DMS79 treated with DMSO at 0.1 percent for 48 hours (cell line): ENCODE measurements at regions not wholly inside any gene's neighbourhood (a gene's known extent, or its start where the extent isn't known, plus 50 kb on each side); places are given as distances from the start of the nearest gene placed in this dataset.

Experiments
- DNase-seq: peaks from one replicate; lab custom pipeline; 2025; lab: John Stamatoyannopoulos, UW

DNA sequence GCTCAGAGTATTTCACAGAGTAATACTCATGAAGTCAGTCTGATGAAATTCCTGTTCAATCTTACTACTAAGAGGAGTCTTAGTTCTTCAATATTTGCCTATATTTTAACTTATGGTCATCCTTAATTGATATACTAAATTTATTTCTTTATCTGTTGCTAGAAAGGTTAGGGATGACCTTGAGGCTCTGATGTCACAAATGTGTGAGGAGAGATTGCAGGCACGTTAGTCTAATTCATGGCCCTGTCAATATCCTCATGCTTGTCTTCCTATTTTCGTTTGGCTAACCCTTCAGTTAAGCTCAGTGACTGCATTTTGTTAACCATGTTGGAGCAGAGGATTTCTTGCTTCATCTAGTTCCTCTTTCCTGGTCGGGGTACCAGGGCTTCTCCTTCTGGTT lies 704.7 kb upstream of the COBL start:
- no peak for DNase-seq

- no peak for DNase-seq
These were observed 702.1 kb upstream of the COBL start for GRCh38 chr7:52018680-52019054.

- no peak for DNase-seq
These were observed 701.4 kb upstream of the COBL start for GRCh38 chr7:52017802-52018679.

DNA sequence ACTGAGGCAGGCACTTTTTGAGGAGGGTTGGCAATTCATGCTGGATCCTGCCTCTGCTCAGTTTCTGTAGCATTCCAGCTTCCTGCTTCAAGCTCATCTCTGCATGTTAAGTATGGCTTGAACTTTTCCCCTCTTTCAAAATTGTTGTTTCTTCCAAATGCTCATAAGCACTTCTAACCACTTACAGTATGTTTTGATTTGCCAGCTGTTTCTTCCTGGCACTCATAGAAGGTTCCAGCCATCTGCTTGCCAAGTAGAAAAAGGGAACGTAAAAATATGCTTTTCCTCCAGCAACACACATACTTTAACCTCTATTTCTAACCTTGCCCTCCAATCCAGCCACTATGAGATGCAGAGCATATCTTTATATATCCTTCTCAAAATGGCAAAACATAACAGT lies 692.6 kb upstream of the COBL start:
- peak; percentile 82 for DNase-seq

- no peak for DNase-seq
These were observed 690.1 kb upstream of the COBL start for GRCh38 chr7:52006674-52007073.

GRCh38 chr7:52005613-52006012 lies 689.0 kb upstream of the COBL start:
- DNase-seq = no peak

DNA sequence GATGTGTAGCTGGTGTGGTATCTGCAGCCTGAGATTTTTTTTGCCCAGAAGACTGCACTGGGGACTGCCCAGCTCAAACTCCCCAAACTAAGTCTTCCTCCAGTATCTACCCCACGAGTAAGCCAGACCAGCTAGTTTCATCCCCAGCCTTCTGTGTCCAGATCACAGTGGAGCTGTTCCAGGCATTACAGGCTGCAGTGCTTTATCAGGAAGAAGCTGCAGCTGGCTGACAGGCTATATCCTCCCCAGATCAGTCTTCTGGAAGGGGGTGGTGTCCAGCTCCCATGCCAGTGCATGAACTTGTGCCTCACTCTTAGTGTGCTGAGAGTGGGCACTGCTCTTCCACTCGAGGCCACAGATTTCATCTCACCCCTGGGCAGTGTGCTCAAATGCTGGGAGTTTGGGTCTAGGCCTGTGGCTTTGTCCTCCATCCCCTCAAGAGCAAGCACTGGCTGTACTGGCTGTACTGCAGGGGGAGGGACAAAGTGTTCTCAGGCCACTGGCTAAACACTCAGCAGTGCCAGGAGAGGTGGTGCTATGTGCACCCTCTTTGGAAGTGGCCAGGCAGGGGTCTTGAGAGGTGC lies 679.1 kb upstream of the COBL start:
- no peak for DNase-seq

- DNase-seq = no peak
These were observed 666.0 kb upstream of the COBL start for GRCh38 chr7:51982653-51983052.

DNA sequence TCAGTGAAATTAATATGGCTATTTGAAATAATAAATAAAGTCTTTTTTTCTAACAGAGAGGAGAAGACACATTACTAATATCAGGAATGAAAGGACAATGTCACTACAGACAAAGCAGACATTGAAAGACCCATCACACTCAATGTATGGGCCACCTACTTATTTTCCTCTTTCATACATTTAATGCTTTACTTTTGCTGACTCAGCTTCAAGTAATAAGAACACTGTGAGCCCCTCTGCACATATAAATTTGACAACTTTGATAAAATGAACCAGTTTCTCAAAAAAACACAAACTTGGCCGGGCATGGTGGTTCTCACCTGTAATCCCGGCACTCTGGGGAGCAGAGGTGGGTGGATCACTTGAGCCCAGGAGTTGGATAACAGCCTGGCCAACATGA lies 664.2 kb upstream of the COBL start:
- DNase-seq = no peak

- no peak for DNase-seq
These were observed 663.7 kb upstream of the COBL start for GRCh38 chr7:51980313-51980712.

GRCh38 chr7:51977913-51978312 lies 661.3 kb upstream of the COBL start:
- no peak for DNase-seq

GRCh38 chr7:51973939-51974338 lies 657.3 kb upstream of the COBL start:
- no peak for DNase-seq

- no peak for DNase-seq
These were observed 656.5 kb upstream of the COBL start for GRCh38 chr7:51973071-51973470.

- no peak for DNase-seq
These were observed 654.5 kb upstream of the COBL start for GRCh38 chr7:51970961-51971665.

DNA sequence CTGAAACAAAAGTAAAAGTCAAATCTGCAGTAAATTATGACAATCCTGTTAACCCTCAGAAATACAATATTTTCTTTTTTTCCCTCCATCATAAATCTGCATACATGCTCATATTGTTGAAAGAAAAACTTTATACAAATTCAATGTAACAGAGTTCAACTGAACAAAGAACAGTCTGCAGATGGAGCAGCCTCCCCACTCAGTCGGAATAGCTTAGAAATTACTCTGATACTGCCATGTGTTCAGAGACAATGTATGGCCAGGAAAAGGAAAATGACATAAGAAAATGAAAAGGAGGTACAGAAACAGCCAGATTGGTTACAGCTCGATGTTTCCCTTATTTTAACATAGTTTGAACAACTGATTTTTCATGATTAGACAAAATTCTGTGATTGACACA lies 651.9 kb upstream of the COBL start:
- no peak for DNase-seq

DNA sequence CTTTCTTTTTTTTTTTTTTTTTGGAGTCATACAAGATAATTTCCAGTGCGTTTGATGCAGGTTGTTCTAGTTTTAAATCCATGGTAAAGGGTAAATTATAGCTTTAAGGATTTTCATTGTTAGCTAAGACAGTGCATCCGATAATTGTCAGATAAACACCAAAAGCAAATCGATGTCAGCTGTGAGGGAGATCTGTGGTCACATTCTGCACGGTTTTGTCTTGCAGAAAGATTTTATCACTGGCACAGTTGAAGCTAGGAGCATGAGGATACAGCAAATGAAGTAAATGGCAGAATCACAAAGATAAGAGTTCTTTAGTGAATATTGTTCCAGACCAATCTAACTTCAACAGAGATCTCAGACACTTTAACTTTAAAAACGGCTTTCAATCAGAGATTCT lies 648.8 kb upstream of the COBL start:
- no peak for DNase-seq

DNA sequence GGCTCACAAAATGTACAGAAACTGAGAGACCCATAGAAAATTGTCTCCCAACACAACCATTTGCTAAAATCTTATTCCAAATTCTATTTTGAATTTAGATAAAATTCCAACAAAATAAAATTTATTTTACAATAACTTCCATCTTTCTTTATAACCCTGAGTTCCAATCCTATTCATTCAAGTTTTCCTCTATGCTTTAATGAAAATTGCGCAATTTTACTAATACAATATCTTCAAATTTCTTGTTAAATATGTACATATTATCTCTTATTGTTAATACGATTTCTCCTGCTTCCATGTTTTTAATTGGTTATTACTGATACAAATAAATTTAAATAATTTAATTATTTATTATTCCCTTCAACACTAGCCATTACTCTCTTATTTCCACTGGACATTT lies 645.2 kb upstream of the COBL start:
- DNase-seq = no peak

DNA sequence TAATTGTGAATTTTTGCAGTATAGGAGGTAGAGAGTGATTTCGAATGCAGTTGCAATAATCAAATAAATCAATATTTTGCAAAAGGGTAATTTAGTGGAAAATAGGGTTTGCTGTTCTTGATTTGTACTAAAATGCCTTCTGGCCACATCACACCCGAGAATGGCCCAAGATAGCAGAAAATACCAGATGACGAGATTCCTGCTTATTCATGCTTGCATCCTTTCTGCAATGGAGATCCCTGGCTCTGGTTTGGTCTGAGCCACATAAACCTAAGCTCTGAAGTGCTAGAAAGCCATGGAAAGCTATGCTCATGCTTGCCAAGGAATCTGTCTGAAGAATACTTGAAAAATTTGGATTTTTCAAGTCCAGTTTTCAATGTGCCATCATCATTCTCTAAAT lies 634.2 kb upstream of the COBL start:
- DNase-seq = peak; percentile 28

DNA sequence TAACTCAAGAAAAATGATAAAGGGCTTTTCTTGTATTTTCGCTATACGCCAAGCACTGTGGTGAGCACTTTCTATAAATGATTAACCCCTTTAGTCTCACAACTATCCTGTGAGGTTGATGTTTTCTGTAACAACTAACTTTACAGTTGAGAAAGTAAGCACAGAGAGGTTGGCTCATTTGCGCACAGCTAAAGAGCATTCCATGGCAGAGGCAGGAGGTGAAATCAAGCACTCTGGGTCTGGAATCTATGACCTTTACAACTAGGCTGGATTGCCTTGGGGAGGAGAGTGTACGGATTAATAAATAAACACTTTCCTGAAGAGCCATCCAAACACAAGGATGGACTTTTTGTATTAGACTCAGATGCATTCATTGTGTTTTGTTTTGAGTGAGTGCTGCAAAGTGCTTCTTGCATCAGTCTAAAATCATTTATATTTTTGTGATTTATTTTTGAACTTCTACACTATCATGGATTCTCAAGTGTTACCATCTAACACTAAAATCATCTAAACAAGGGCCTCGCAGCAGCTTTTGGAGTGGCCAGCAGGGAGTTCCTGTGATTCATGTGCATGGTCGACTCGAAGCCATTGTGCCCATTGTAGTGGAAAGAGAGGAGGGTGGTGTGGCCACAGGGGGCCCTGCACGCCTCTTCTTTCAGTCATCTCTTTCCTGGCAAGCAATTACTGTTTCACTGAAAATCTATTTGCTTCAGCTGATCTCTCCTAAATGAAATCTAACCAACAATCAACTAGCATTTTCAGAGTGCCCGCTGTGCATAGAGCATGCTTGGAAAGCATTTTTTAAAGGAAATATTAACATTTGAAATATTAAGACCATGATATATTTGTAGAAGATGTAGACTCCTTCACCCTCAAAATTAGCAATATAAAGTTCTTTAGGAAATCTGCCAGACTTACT lies 633.4 kb upstream of the COBL start:
- peak; percentile 77 for DNase-seq

- peak; percentile 42 for DNase-seq
These were observed 614.2 kb upstream of the COBL start for GRCh38 chr7:51930834-51931233.

- DNase-seq = no peak
These were observed 613.2 kb upstream of the COBL start for GRCh38 chr7:51929818-51930217.

DNA sequence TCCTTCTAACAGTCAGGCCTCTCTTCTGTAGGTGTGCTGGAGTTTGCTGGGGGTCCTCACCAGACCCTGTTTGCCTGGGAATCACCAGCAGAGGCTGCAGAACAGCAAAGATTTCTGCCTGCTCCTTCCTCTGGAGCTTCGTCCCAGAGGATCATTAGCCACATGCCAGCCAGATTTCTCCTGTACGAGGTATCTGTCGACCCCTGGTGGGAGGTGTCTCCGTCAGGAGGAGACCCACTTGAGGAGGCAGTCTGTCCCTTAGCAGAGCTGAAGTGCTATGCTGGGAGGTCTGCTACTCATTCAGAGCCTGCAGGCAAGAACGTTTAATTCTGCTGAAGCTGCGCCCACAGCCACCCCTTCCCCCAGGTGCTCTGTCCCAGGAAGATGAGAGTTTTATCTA lies 611.1 kb upstream of the COBL start:
- no peak for DNase-seq
